ENCODE measurements at regions not wholly inside any gene's neighbourhood (a gene's known extent, or its start where the extent isn't known, plus 50 kb on each side); places are given as distances from the start of the nearest gene placed in this dataset.
"Not testable (repeated sequence)": the region's sequence is repeated elsewhere in the genome, so short reads cannot be mapped to it uniquely, and the experiment has no call there.

- DNase-seq (ENCODE audit: low read depth in 2 of 2), result no peak
- TF ChIP-seq, protein P1, sequence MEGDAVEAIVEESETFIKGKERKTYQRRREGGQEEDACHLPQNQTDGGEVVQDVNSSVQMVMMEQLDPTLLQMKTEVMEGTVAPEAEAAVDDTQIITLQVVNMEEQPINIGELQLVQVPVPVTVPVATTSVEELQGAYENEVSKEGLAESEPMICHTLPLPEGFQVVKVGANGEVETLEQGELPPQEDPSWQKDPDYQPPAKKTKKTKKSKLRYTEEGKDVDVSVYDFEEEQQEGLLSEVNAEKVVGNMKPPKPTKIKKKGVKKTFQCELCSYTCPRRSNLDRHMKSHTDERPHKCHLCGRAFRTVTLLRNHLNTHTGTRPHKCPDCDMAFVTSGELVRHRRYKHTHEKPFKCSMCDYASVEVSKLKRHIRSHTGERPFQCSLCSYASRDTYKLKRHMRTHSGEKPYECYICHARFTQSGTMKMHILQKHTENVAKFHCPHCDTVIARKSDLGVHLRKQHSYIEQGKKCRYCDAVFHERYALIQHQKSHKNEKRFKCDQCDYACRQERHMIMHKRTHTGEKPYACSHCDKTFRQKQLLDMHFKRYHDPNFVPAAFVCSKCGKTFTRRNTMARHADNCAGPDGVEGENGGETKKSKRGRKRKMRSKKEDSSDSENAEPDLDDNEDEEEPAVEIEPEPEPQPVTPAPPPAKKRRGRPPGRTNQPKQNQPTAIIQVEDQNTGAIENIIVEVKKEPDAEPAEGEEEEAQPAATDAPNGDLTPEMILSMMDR (IDR thresholded peaks at IDR 0.05; ENCODE audit: low read depth, low read length), result no peak
- H3K4me3 ChIP-seq (replicated peaks in 1 of 2; ENCODE audit: low read depth in 2 of 2, low read length in 2 of 2), result no peak overlapping the region
These were observed 114.2 kb downstream of the DHRS2 start for GRCh38 chr14:23750357-23750756.

- DNase-seq (ENCODE audit: low read depth in 2 of 2), result no peak
- TF ChIP-seq, protein P1 (IDR thresholded peaks at IDR 0.05; ENCODE audit: low read depth, low read length), result no peak
- H3K4me3 ChIP-seq (replicated peaks in 1 of 2; ENCODE audit: low read depth in 2 of 2, low read length in 2 of 2), result no peak overlapping the region
These were observed 115.5 kb downstream of the DHRS2 start for GRCh38 chr14:23751616-23752015.

GRCh38 chr14:23763394-23763793 lies 127.2 kb downstream of the DHRS2 start:
- DNase-seq (ENCODE audit: low read depth in 2 of 2), result no peak
- TF ChIP-seq, protein P1 (IDR thresholded peaks at IDR 0.05; ENCODE audit: low read depth, low read length), result no peak
- H3K4me3 ChIP-seq (replicated peaks in 1 of 2; ENCODE audit: low read depth in 2 of 2, low read length in 2 of 2), result no peak overlapping the region

DNA sequence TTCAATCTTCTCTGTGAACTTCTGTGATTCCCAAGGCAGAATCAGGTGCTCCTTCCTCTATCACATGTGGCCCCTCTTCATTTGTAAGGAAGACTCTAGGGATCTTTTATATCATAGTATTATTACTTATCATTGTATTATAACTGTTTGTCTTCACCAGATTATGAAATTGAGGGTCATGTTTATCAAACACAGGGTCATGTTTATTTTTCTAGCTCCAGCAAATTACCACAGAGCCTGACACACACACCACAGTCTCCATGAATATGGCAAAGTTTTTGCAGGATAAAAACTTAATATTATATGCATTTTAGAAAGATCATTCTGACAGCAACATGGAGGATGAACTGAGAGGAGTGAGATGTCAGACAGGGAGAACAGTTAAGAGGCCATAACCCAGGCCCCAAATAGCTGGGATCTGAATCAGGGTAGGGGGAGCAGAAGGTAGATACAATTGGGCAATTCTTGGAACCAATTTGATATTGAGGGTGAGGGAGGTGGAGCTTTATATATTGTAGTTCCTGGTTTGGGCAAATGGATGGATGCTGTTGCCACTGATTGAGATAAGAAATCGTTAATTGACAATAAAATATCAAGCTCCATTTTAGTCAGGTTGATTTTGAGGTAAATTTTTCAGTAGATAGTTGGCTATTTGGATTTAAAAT lies 130.7 kb downstream of the DHRS2 start:
- DNase-seq (ENCODE audit: low read depth in 2 of 2), result no peak
- no peak overlapping the region for H3K4me3 ChIP-seq (replicated peaks in 1 of 2; ENCODE audit: low read depth in 2 of 2, low read length in 2 of 2)
- TF ChIP-seq, protein P1 (IDR thresholded peaks at IDR 0.05; ENCODE audit: low read depth, low read length), result no peak

- H3K4me3 ChIP-seq (replicated peaks in 1 of 2; ENCODE audit: low read depth in 2 of 2, low read length in 2 of 2); DNase-seq (ENCODE audit: low read depth in 2 of 2): not testable (repeated sequence)
These were observed 133.1 kb downstream of the DHRS2 start for GRCh38 chr14:23769221-23769728.

- TF ChIP-seq, protein P1 (IDR thresholded peaks at IDR 0.05; ENCODE audit: low read depth, low read length), result no peak
- DNase-seq (ENCODE audit: low read depth in 2 of 2), result no peak
- no peak overlapping the region for H3K4me3 ChIP-seq (replicated peaks in 1 of 2; ENCODE audit: low read depth in 2 of 2, low read length in 2 of 2)
These were observed 137.8 kb downstream of the DHRS2 start for GRCh38 chr14:23773981-23774380.

GRCh38 chr14:23776296-23776695 lies 140.1 kb downstream of the DHRS2 start:
- DNase-seq (ENCODE audit: low read depth in 2 of 2), result no peak
- TF ChIP-seq, protein P1 (IDR thresholded peaks at IDR 0.05; ENCODE audit: low read depth, low read length), result no peak
- H3K4me3 ChIP-seq (replicated peaks in 1 of 2; ENCODE audit: low read depth in 2 of 2, low read length in 2 of 2), result no peak overlapping the region
